Ascending aorta (tissue), 2 donors: ENCODE measurements at regions not wholly inside any gene's neighbourhood (a gene's known extent, or its start where the extent isn't known, plus 50 kb on each side); places are given as distances from the start of the nearest gene placed in this dataset.

Experiments
- DNase-seq, 2 donors: peaks; one replicate each; pipeline ENCODE4 v3.0.0-alpha.2; 2019; ENCODE audit warnings: low spot score in 2 of 2
- H3K27ac ChIP-seq, 2 donors: fragments of 200-600 bp; sonication (generic); one replicate each; pipeline ENCODE4 v1.5.1; 2016 to 2017; ENCODE audit warnings: mild to moderate bottlenecking in 1 of 2
- H3K27me3 ChIP-seq: fragments of 200-600 bp; sonication (generic); one replicate; pipeline ENCODE4 v1.5.1; 2017
- H3K36me3 ChIP-seq, 2 donors: fragments of 200-600 bp; sonication (generic); one replicate each; pipeline ENCODE4 v1.5.1; 2016
- H3K4me1 ChIP-seq, 2 donors: fragments of 200-600 bp; sonication (generic); one replicate each; pipeline ENCODE4 v1.5.1; 2016 to 2017; ENCODE audit warnings: mild to moderate bottlenecking in 1 of 2
- H3K4me3 ChIP-seq, 2 donors: fragments of 200-600 bp; sonication (generic); one replicate each; pipeline ENCODE4 v1.5.1; 2016 to 2017; ENCODE audit warnings: mild to moderate bottlenecking in 1 of 2
- H3K9me3 ChIP-seq, 2 donors: fragments of 200-600 bp; sonication (generic); one replicate each; pipeline ENCODE4 v1.5.1; 2016
- CTCF ChIP-seq, 3 experiments: fragments of 200-600 bp in 2 of 3; fragments of 450-650 bp in 1 of 3; sonication (generic) in 2 of 3; IDR thresholded peaks; one replicate each; pipeline ENCODE4 v1.5.1; 2016 to 2019; ENCODE audit warnings: antibody characterized with exemption in 3 of 3, mild to moderate bottlenecking in 1 of 3, moderate library complexity in 1 of 3
- intact Hi-C: fragments of 100-400 bp; cut with DNase I; formaldehyde crosslinking; loops from one replicate; pipeline ENCODE4 v1.15.1; 2023

- Histone ChIP-seq H3K36me3 (no peaks in the 10 kb centered on the region), H3K4me3 (no peak overlapping the region), H3K27ac (no peak overlapping the region), H3K27me3 (no peaks in the 10 kb centered on the region), H3K4me1 (no peaks in the 10 kb centered on the region), H3K9me3 (no peaks in the 10 kb centered on the region)
- TF ChIP-seq CTCF (IDR thresholded peaks at IDR 0.05) = no peak
- intact Hi-C loops = no loop called here
- no peak for DNase-seq
Observed at GRCh38 chr4:14452001-14452400, 550.3 kb upstream of the CPEB2 start.

GRCh38 chr4:14452764-14453163 is 549.5 kb upstream of the CPEB2 start:
- Histone ChIP-seq H3K4me1 (no peaks in the 10 kb centered on the region), H3K27ac (no peak overlapping the region), H3K9me3 (no peaks in the 10 kb centered on the region), H3K4me3 (no peak overlapping the region), H3K36me3 (no peaks in the 10 kb centered on the region), H3K27me3 (no peaks in the 10 kb centered on the region)
- DNase-seq = no peak
- TF ChIP-seq CTCF (IDR thresholded peaks at IDR 0.05) = no peak
- intact Hi-C loops = no loop called here

- Histone ChIP-seq H3K27ac (no peak overlapping the region), H3K4me1 (no peaks in the 10 kb centered on the region), H3K36me3 (no peaks in the 10 kb centered on the region), H3K4me3 (no peak overlapping the region), H3K9me3 (no peaks in the 10 kb centered on the region), H3K27me3 (no peaks in the 10 kb centered on the region)
- TF ChIP-seq CTCF (IDR thresholded peaks at IDR 0.05) = no peak
- intact Hi-C loops = no loop called here
- no peak for DNase-seq
Observed at GRCh38 chr4:14458463-14458862, 543.8 kb upstream of the CPEB2 start.

- no peak overlapping the region for H3K4me3 ChIP-seq
- no peaks in the 10 kb centered on the region for H3K4me1 ChIP-seq
- intact Hi-C loops = no loop called here
- no peaks in the 10 kb centered on the region for H3K27me3 ChIP-seq
- no peaks in the 10 kb centered on the region for H3K36me3 ChIP-seq
- TF ChIP-seq CTCF (IDR thresholded peaks at IDR 0.05) = no peak
- no peaks in the 10 kb centered on the region for H3K9me3 ChIP-seq
- DNase-seq = no peak
- H3K27ac ChIP-seq = no peak overlapping the region
Observed at GRCh38 chr4:14465057-14465456, 537.2 kb upstream of the CPEB2 start.

GRCh38 chr4:14465507-14465906 is 536.8 kb upstream of the CPEB2 start:
- H3K36me3 ChIP-seq = no peaks in the 10 kb centered on the region
- no peaks in the 10 kb centered on the region for H3K27me3 ChIP-seq
- H3K9me3 ChIP-seq = no peaks in the 10 kb centered on the region
- H3K4me3 ChIP-seq = no peak overlapping the region
- DNase-seq = no peak
- TF ChIP-seq CTCF (IDR thresholded peaks at IDR 0.05) = no peak
- H3K4me1 ChIP-seq = no peaks in the 10 kb centered on the region
- intact Hi-C loops = no loop called here
- no peak overlapping the region for H3K27ac ChIP-seq

- DNase-seq = no peak
- Histone ChIP-seq H3K27me3 (no peaks in the 10 kb centered on the region), H3K27ac (no peak overlapping the region), H3K4me1 (no peaks in the 10 kb centered on the region), H3K36me3 (no peaks in the 10 kb centered on the region), H3K4me3 (no peak overlapping the region), H3K9me3 (no peaks in the 10 kb centered on the region)
- intact Hi-C loops = no loop called here
- no peak for TF ChIP-seq CTCF (IDR thresholded peaks at IDR 0.05)
Observed at GRCh38 chr4:14478504-14478903, 523.8 kb upstream of the CPEB2 start.
